ENCODE measurements at regions not wholly inside any gene's neighbourhood (a gene's known extent, or its start where the extent isn't known, plus 50 kb on each side); places are given as distances from the start of the nearest gene placed in this dataset.

- DNase-seq (ENCODE audit: low read depth): no peak
Measured at GRCh38 chr17:63381101-63381729, 64.9 kb downstream of the CYB561 start.

- no peak for DNase-seq (ENCODE audit: low read depth)
Measured at GRCh38 chr17:63382136-63382535, 64.0 kb downstream of the CYB561 start.
